Thyroid gland (tissue), 4 donors: ENCODE measurements at regions not wholly inside any gene's neighbourhood (a gene's known extent, or its start where the extent isn't known, plus 50 kb on each side); places are given as distances from the start of the nearest gene placed in this dataset.

Experiments used
- DNase-seq, 2 donors: peaks; one replicate each; pipeline ENCODE4 v3.0.0-alpha.2; 2019
- H3K27ac ChIP-seq, 3 donors: fragments of 200-600 bp; sonication (generic); 1 replicate in 2 of 3; 2 replicates in 1 of 3; pipeline ENCODE4 v1.5.1; 2016 to 2019; ENCODE audit warnings: mild to moderate bottlenecking in 1 of 3, moderate library complexity in 1 of 3
- H3K27me3 ChIP-seq: fragments of 200-600 bp; sonication (generic); one replicate; pipeline ENCODE4 v1.5.1; 2019
- H3K36me3 ChIP-seq, 2 donors: fragments of 200-600 bp; sonication (generic); one replicate each; pipeline ENCODE4 v1.5.1; 2016 to 2019
- H3K4me1 ChIP-seq, 2 donors: fragments of 200-600 bp; sonication (generic); one replicate each; pipeline ENCODE4 v1.5.1; 2017 to 2019
- H3K4me3 ChIP-seq, 3 donors: fragments of 200-600 bp; sonication (generic); replicated peaks in 1 of 3; 1 replicate in 2 of 3; 2 replicates in 1 of 3; pipeline ENCODE4 v1.5.1; 2016; ENCODE audit warnings: mild to moderate bottlenecking in 1 of 3
- H3K9me3 ChIP-seq: fragments of 200-600 bp; sonication (generic); one replicate; pipeline ENCODE4 v1.5.1; 2017
- CTCF ChIP-seq, 6 experiments: fragments of 200-600 bp in 3 of 6; fragments of 450-650 bp in 3 of 6; sonication (generic) in 3 of 6; IDR thresholded peaks; one replicate each; pipeline ENCODE4 v1.5.1; 2016 to 2019; ENCODE audit warnings: antibody characterized with exemption in 6 of 6, mild to moderate bottlenecking in 2 of 6, inconsistent platforms in 1 of 6, moderate library complexity in 1 of 6
- POLR2A ChIP-seq, 2 donors: fragments of 450-650 bp; IDR thresholded peaks; one replicate each; pipeline ENCODE4 v1.6.1; 2017; ENCODE audit warnings: antibody characterized with exemption in 2 of 2, mild to moderate bottlenecking in 2 of 2, moderate library complexity in 1 of 2
- WGBS, 2 donors: methylation state at CpG; one replicate each; pipeline ENCODE4 v1.1.5; 2017; 5-methylcytosine and 5-hydroxymethylcytosine counted together
- intact Hi-C: fragments of 100-400 bp; cut with DNase I; formaldehyde crosslinking; loops from one replicate; pipeline ENCODE4 v1.15.1; 2023

DNA sequence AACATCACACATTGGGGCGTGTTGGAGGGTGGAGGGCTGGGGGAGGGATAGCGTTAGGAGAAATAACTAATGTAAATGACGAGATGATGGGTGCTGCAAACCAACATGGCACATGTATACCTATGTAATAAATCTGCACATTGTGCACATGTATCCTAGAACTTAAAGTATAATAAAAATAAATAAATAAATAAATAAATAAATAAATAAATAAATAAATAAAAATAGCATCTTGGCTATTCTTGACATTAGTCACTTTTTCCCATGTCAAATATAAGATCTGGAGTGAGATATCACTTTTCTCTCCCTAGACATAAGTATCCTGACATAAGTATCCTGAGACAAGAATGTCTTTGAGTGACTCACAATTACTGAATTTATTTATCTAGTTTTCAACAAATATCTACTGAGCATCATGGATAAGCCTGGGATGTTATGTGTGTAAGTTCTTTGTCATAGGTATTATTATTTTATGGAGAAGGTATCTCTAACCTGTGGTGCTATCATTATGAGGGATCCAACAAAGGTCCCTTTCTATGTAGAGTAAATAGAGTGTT lies 691.3 kb downstream of the SORCS1 start:
- DNase-seq = no peak
- H3K4me3 ChIP-seq = no peak overlapping the region
- no peaks in the 10 kb centered on the region for H3K36me3 ChIP-seq
- peaks cover 7 to 12% of the 10 kb centered on the region in 2 donors for H3K4me1 ChIP-seq
- 87 to 94% methylated on average over 3 of the region's 3 CpGs for WGBS, 2 donors
- intact Hi-C loops = no loop called here
- H3K27me3 ChIP-seq = no peaks in the 10 kb centered on the region
- no peak overlapping the region for H3K27ac ChIP-seq
- no peaks in the 10 kb centered on the region for H3K9me3 ChIP-seq
- TF ChIP-seq POLR2A (IDR thresholded peaks at IDR 0.05) (no peak), CTCF (IDR thresholded peaks at IDR 0.05) (no peak)

GRCh38 chr10:106467506-106467905 lies 697.0 kb downstream of the SORCS1 start:
- no peak overlapping the region for H3K27ac ChIP-seq
- H3K9me3 ChIP-seq = no peaks in the 10 kb centered on the region
- no peaks in the 10 kb centered on the region for H3K27me3 ChIP-seq
- no peak for TF ChIP-seq POLR2A (IDR thresholded peaks at IDR 0.05)
- TF ChIP-seq CTCF (IDR thresholded peaks at IDR 0.05) = peak in 1 of 6 experiments; percentile 4
- 27 to 50% methylated on average over 5 to 6 of the region's 6 CpGs for WGBS, 2 donors
- DNase-seq = peak; percentile 92 to 93
- H3K36me3 ChIP-seq = no peaks in the 10 kb centered on the region
- intact Hi-C loops = no loop called here
- no peak overlapping the region for H3K4me3 ChIP-seq
- peaks cover 6 to 12% of the 10 kb centered on the region in 2 donors for H3K4me1 ChIP-seq

- H3K27me3 ChIP-seq = no peaks in the 10 kb centered on the region
- intact Hi-C loops = no loop called here
- H3K9me3 ChIP-seq = no peaks in the 10 kb centered on the region
- 93 to 94% methylated on average over 3 of the region's 3 CpGs for WGBS, 2 donors
- H3K4me3 ChIP-seq = no peak overlapping the region
- no peaks in the 10 kb centered on the region for H3K36me3 ChIP-seq
- no peak overlapping the region for H3K27ac ChIP-seq
- no peaks in the 10 kb centered on the region for H3K4me1 ChIP-seq
- DNase-seq = no peak
- no peak for TF ChIP-seq POLR2A (IDR thresholded peaks at IDR 0.05)
- TF ChIP-seq CTCF (IDR thresholded peaks at IDR 0.05) = no peak
These were observed 707.0 kb downstream of the SORCS1 start for GRCh38 chr10:106457522-106457921.

DNA sequence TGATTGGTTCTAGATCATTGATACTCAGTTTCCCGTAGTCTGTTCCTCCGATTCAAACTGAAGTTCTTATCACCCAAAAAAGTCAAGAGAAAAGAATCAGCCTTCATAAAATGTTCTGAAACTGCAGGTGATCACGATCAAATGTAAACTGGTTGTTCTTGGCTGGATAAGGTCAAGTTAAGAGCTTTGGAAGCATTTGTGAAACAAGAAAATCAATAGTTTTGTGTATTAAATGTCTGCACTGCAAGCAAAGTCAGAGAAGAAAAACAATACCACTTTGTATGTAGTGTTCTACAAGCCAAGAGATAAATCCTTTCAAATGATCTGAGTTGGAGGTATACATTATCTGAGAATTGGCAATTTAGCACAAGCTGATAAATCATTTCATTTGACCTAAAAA lies 710.3 kb downstream of the SORCS1 start:
- Histone ChIP-seq H3K9me3 (no peaks in the 10 kb centered on the region), H3K4me3 (no peak overlapping the region), H3K4me1 (no peaks in the 10 kb centered on the region), H3K36me3 (no peaks in the 10 kb centered on the region), H3K27ac (no peak overlapping the region), H3K27me3 (no peaks in the 10 kb centered on the region)
- WGBS, 2 donors = 88 to 91% methylated on average over 3 of the region's 3 CpGs
- TF ChIP-seq POLR2A (IDR thresholded peaks at IDR 0.05) (no peak), CTCF (IDR thresholded peaks at IDR 0.05) (no peak)
- intact Hi-C loops = no loop called here
- DNase-seq = no peak

GRCh38 chr10:106450966-106451365 lies 713.5 kb downstream of the SORCS1 start:
- Histone ChIP-seq H3K4me3 (no peak overlapping the region), H3K27ac (no peak overlapping the region), H3K9me3 (no peaks in the 10 kb centered on the region), H3K36me3 (no peaks in the 10 kb centered on the region), H3K4me1 (no peaks in the 10 kb centered on the region), H3K27me3 (no peaks in the 10 kb centered on the region)
- no peak for DNase-seq
- TF ChIP-seq POLR2A (IDR thresholded peaks at IDR 0.05) = no peak
- no peak for TF ChIP-seq CTCF (IDR thresholded peaks at IDR 0.05)
- intact Hi-C loops = no loop called here
- WGBS, 2 donors = 64 to 76% methylated on average over 1 of the region's 1 CpG
